K562 (cell line): ENCODE measurements at regions not wholly inside any gene's neighbourhood (a gene's known extent, or its start where the extent isn't known, plus 50 kb on each side); places are given as distances from the start of the nearest gene placed in this dataset.

Experiments used
- STAG1 ChIP-seq: sonication (generic); formaldehyde crosslinking; IDR thresholded peaks from 2 replicates; pipeline ENCODE4 v1.5.0; 2020; ENCODE audit warnings: missing genetic modification reagents, borderline replicate concordance
- U2AF2 ChIP-seq: fragments of 200-400 bp; formaldehyde crosslinking; optimal IDR thresholded peaks from 2 replicates; pipeline ENCODE3; 2017; ENCODE audit warnings: low read depth, mild to moderate bottlenecking, low read length
- ZFPM2 ChIP-seq: fragments of 250-450 bp; sonication (Bioruptor Pico); IDR thresholded peaks from 2 replicates; pipeline ENCODE4 v1.5.1; 2022; ENCODE audit warnings: mild to moderate bottlenecking
- ZFX ChIP-seq: sonication (generic); formaldehyde crosslinking; IDR thresholded peaks from 2 replicates; pipeline ENCODE4 v1.8.0; 2022; ENCODE audit warnings: mild to moderate bottlenecking, missing genetic modification reagents, moderate library complexity
- ZNF146 ChIP-seq: IDR thresholded peaks from one replicate; pipeline ENCODE4 v1.6.1; 2018; ENCODE audit warnings: missing compliant biosample characterization; ENCODE audit not compliant: unreplicated experiment
- TF ChIP-seq, protein P1 (sequence below): sonication (generic); formaldehyde crosslinking; IDR thresholded peaks from 2 replicates; pipeline ENCODE4 v1.8.1; 2023; ENCODE audit warnings: mild to moderate bottlenecking, missing genetic modification reagents

- TF ChIP-seq ZFX (CRISPR knock-in tag) (no peak), ZFPM2 (no peak), STAG1 (no peak), U2AF2 (no peak), ZNF146 (CRISPR knock-in tag) (no peak)
- TF ChIP-seq, protein P1, sequence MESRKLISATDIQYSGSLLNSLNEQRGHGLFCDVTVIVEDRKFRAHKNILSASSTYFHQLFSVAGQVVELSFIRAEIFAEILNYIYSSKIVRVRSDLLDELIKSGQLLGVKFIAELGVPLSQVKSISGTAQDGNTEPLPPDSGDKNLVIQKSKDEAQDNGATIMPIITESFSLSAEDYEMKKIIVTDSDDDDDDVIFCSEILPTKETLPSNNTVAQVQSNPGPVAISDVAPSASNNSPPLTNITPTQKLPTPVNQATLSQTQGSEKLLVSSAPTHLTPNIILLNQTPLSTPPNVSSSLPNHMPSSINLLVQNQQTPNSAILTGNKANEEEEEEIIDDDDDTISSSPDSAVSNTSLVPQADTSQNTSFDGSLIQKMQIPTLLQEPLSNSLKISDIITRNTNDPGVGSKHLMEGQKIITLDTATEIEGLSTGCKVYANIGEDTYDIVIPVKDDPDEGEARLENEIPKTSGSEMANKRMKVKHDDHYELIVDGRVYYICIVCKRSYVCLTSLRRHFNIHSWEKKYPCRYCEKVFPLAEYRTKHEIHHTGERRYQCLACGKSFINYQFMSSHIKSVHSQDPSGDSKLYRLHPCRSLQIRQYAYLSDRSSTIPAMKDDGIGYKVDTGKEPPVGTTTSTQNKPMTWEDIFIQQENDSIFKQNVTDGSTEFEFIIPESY (CRISPR knock-in tag): no peak
These were observed 197.8 kb downstream of the MN1 start for GRCh38 chr22:27603800-27604144.
